HUDEP-2 (cell line): ENCODE measurements at regions not wholly inside any gene's neighbourhood (a gene's known extent, or its start where the extent isn't known, plus 50 kb on each side); places are given as distances from the start of the nearest gene placed in this dataset.
"Not testable (repeated sequence)": the region's sequence is repeated elsewhere in the genome, so short reads cannot be mapped to it uniquely, and the experiment has no call there.

Experiments used
- DNase-seq, 76 experiments: peaks; one replicate each; lab custom pipeline; 2025; ENCODE audit not compliant: unreplicated experiment in 76 of 76; lab: John Stamatoyannopoulos, UW

- DNase-seq: no peak
These were observed 139.6 kb downstream of the MYLK4 start for GRCh38 chr6:2611092-2611491.

GRCh38 chr6:2608503-2608902 lies 142.2 kb downstream of the MYLK4 start:
- DNase-seq: no peak

GRCh38 chr6:2600363-2600762 lies 150.4 kb downstream of the MYLK4 start:
- DNase-seq: no peak

- DNase-seq: no peak
These were observed 150.9 kb downstream of the MYLK4 start for GRCh38 chr6:2599817-2600216.

- DNase-seq: no peak
These were observed 151.9 kb downstream of the MYLK4 start for GRCh38 chr6:2598867-2599266.

GRCh38 chr6:2597991-2598390 lies 152.7 kb downstream of the MYLK4 start:
- no peak for DNase-seq

GRCh38 chr6:2597457-2597856 lies 153.3 kb downstream of the MYLK4 start:
- not testable (repeated sequence) for DNase-seq

- DNase-seq: no peak
These were observed 154.5 kb downstream of the MYLK4 start for GRCh38 chr6:2596222-2596621.

- no peak for DNase-seq
These were observed 155.9 kb downstream of the MYLK4 start for GRCh38 chr6:2594868-2595267.

GRCh38 chr6:2593167-2593566 lies 157.6 kb downstream of the MYLK4 start:
- DNase-seq: no peak

GRCh38 chr6:2589171-2589661 lies 161.5 kb downstream of the MYLK4 start:
- DNase-seq: no peak

GRCh38 chr6:2583459-2583858 lies 167.3 kb downstream of the MYLK4 start:
- no peak for DNase-seq

- no peak for DNase-seq
These were observed 168.5 kb downstream of the MYLK4 start for GRCh38 chr6:2582268-2582667.

- DNase-seq: no peak
These were observed 169.1 kb downstream of the MYLK4 start for GRCh38 chr6:2581611-2582010.

- DNase-seq: no peak
These were observed 169.7 kb downstream of the MYLK4 start for GRCh38 chr6:2581011-2581410.

GRCh38 chr6:2579804-2580570 lies 170.7 kb downstream of the MYLK4 start:
- DNase-seq: no peak

- DNase-seq: no peak
These were observed 171.4 kb downstream of the MYLK4 start for GRCh38 chr6:2579241-2579761.

- DNase-seq: no peak
These were observed 172.0 kb downstream of the MYLK4 start for GRCh38 chr6:2578767-2579166.

GRCh38 chr6:2576499-2576898 lies 174.2 kb downstream of the MYLK4 start:
- DNase-seq: no peak

- DNase-seq: no peak
These were observed 175.5 kb downstream of the MYLK4 start for GRCh38 chr6:2575236-2575635.

GRCh38 chr6:2569420-2569819 lies 181.3 kb downstream of the MYLK4 start:
- DNase-seq: not testable (repeated sequence)

- no peak for DNase-seq
These were observed 184.7 kb downstream of the MYLK4 start for GRCh38 chr6:2566048-2566447.
